CD14-positive monocyte (primary cell): ENCODE measurements at regions not wholly inside any gene's neighbourhood (a gene's known extent, or its start where the extent isn't known, plus 50 kb on each side); places are given as distances from the start of the nearest gene placed in this dataset.

ENCODE experiments used
- DNase-seq, 3 donors: peaks; one replicate each; pipeline ENCODE4 v3.0.0-alpha.2; 2011 to 2022
- H2AFZ ChIP-seq: 2 replicates; pipeline ENCODE4 v1.6.0; 2012; ENCODE audit warnings: mild to moderate bottlenecking, low read depth, low read length, inconsistent platforms; ENCODE audit not compliant: insufficient read depth, poor library complexity, severe bottlenecking
- H3K27ac ChIP-seq, 2 donors: 1 replicate in 1 of 2; 2 replicates in 1 of 2; pipeline ENCODE4 v1.5.1; 2012 to 2013; ENCODE audit warnings: low read length in 2 of 2, control low read depth in 1 of 2, inconsistent platforms in 1 of 2, low read depth in 1 of 2, mild to moderate bottlenecking in 1 of 2
- H3K27me3 ChIP-seq, 2 donors: one replicate each; pipeline versions ENCODE4 v1.6.0 to v1.6.1; 2011 to 2013; ENCODE audit warnings: low read length in 2 of 2; ENCODE audit not compliant: control insufficient read depth in 2 of 2, insufficient read depth in 2 of 2
- H3K36me3 ChIP-seq, 2 donors: replicated peaks in 1 of 2; 1 replicate in 1 of 2; 2 replicates in 1 of 2; pipeline versions ENCODE4 v1.5.1 to v1.6.1; 2012 to 2013; ENCODE audit warnings: low read length in 2 of 2, control low read depth in 1 of 2, inconsistent platforms in 1 of 2, mild to moderate bottlenecking in 1 of 2; ENCODE audit not compliant: insufficient read depth in 2 of 2, control insufficient read depth in 1 of 2
- H3K4me1 ChIP-seq, 2 donors: 1 replicate in 1 of 2; 2 replicates in 1 of 2; pipeline versions ENCODE4 v1.5.1 to v1.6.1; 2012 to 2013; ENCODE audit warnings: low read length in 2 of 2, control low read depth in 1 of 2, inconsistent platforms in 1 of 2, mild to moderate bottlenecking in 1 of 2, moderate library complexity in 1 of 2; ENCODE audit not compliant: insufficient read depth in 2 of 2, control insufficient read depth in 1 of 2
- H3K4me2 ChIP-seq: replicated peaks from 2 replicates; pipeline ENCODE3; 2012; ENCODE audit warnings: low read length, moderate library complexity, mild to moderate bottlenecking; ENCODE audit not compliant: poor library complexity, severe bottlenecking; ENCODE audit errors: extremely low read depth
- H3K4me3 ChIP-seq, 3 experiments: fragments of 200-600 bp in 1 of 3; sonication (generic) in 1 of 3; replicated peaks in 1 of 3; 1 replicate in 2 of 3; 2 replicates in 1 of 3; pipeline ENCODE4 v1.5.1; 2011 to 2013; ENCODE audit warnings: low read length in 3 of 3, mild to moderate bottlenecking in 3 of 3, control low read depth in 2 of 3, low read depth in 2 of 3, inconsistent platforms in 1 of 3, moderate library complexity in 1 of 3
- H3K79me2 ChIP-seq: 2 replicates; pipeline ENCODE4 v1.6.0; 2012; ENCODE audit warnings: mild to moderate bottlenecking, control low read depth, inconsistent platforms, low read length, moderate library complexity; ENCODE audit not compliant: insufficient read depth
- H3K9ac ChIP-seq: 2 replicates; pipeline ENCODE4 v1.6.0; 2017; ENCODE audit warnings: low read length, mild to moderate bottlenecking; ENCODE audit not compliant: insufficient read depth, poor library complexity, severe bottlenecking
- H3K9me3 ChIP-seq, 2 donors: replicated peaks in 1 of 2; 1 replicate in 1 of 2; 2 replicates in 1 of 2; pipeline versions ENCODE4 v1.5.1 to v1.6.1; 2012 to 2013; ENCODE audit warnings: low read length in 2 of 2, control low read depth in 1 of 2; ENCODE audit not compliant: control insufficient read depth in 1 of 2, insufficient read depth in 1 of 2
- H4K20me1 ChIP-seq: 2 replicates; pipeline ENCODE4 v1.6.0; 2012; ENCODE audit warnings: mild to moderate bottlenecking, low read length, control low read depth, moderate library complexity; ENCODE audit not compliant: insufficient read depth
- H3K27ac Mint-ChIP-seq, 7 donors: one replicate each; pipeline ENCODE4 v1.8.0; 2020; ENCODE audit warnings: mild to moderate bottlenecking in 7 of 7, mixed read lengths in 7 of 7, moderate library complexity in 6 of 7, inconsistent platforms in 2 of 7
- H3K27me3 Mint-ChIP-seq, 3 donors: one replicate each; pipeline ENCODE4 v1.8.0; 2021 to 2022; ENCODE audit warnings: low read depth in 3 of 3, mild to moderate bottlenecking in 3 of 3, mixed read lengths in 3 of 3, moderate library complexity in 3 of 3, inconsistent platforms in 1 of 3
- H3K36me3 Mint-ChIP-seq, 2 donors: one replicate each; pipeline ENCODE4 v1.8.0; 2020; ENCODE audit warnings: mixed read lengths in 2 of 2, inconsistent platforms in 1 of 2, mild to moderate bottlenecking in 1 of 2
- H3K4me1 Mint-ChIP-seq: one replicate; pipeline ENCODE4 v1.8.0; 2020; ENCODE audit warnings: mild to moderate bottlenecking, mixed read lengths
- H3K4me3 Mint-ChIP-seq, 2 donors: one replicate each; pipeline ENCODE4 v1.8.0; 2020; ENCODE audit warnings: mild to moderate bottlenecking in 2 of 2, mixed read lengths in 2 of 2, moderate library complexity in 1 of 2
- H3K9me3 Mint-ChIP-seq, 7 donors: one replicate each; pipeline ENCODE4 v1.8.0; 2020 to 2022; ENCODE audit warnings: mixed read lengths in 7 of 7, mild to moderate bottlenecking in 6 of 7, moderate library complexity in 6 of 7, inconsistent platforms in 2 of 7
- CTCF ChIP-seq: fragments of 200-600 bp; IDR thresholded peaks from one replicate; pipeline ENCODE4 v1.8.0; 2022; ENCODE audit warnings: antibody characterized with exemption, mild to moderate bottlenecking
- WGBS: methylation state at CpG from one replicate; pipeline ENCODE4 v1.1.5; 2013; ENCODE audit warnings: missing lambda C conversion rate; ENCODE audit not compliant: insufficient coverage; 5-methylcytosine and 5-hydroxymethylcytosine counted together
- intact Hi-C, 2 donors: fragments of 100-400 bp; cut with micrococcal nuclease; formaldehyde crosslinking; loops; one replicate each; pipeline versions ENCODE4 v1.15.0 to v1.15.1; 2023

DNA sequence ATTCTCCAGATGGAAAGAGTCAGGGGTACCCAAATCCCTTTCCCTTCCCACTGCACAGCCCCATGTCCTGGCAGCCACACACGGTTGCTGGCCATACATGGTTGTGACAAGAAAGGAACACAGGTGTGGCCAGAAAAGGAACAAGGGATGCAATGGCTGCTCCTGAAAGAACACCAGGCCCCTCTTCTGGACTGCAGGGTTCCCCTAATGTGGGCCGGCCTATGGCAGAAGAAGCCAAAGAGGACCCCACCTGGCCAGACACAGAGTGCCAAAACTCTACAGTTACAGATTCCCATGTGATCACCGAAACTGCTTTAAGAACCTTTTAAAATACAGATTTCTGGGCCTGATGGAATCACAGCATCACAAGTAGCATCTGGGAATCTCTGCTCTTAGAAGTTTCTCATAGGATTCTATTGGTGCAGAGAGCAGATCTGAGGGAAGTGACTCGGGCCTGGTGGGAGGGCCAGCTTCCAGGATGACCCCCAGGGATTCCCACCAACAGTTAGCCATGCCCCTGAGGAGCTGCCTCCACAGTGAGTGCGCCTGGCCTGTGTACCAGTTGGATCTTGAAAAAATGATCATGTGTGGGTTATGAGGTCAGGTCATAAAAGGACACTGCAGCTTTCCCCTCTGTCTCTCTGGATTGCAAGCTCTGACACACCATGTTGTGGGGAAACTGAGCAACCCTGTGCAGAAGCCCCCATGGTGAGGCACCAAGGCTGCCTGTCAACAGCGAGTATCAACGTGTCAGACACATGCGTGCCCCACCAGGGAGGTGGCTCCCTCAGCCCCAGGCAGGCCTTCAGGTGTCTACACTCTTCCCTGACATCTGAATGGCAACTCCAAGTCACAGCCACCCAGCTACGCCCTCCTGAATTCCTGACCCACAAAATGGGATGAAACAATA lies 89.6 kb upstream of the LANCL2 start:
- Mint-ChIP-seq H3K4me1 (no peaks in the 10 kb centered on the region), H3K36me3 (no peaks in the 10 kb centered on the region), H3K9me3 (no peaks in the 10 kb centered on the region), H3K27ac (no peak overlapping the region), H3K4me3 (no peak overlapping the region), H3K27me3 (peaks cover 0 to 8% (median 5%) of the 10 kb centered on the region in 3 donors)
- H3K79me2 ChIP-seq, result no peaks in the 10 kb centered on the region
- no peak for DNase-seq
- no peaks in the 10 kb centered on the region for H4K20me1 ChIP-seq
- no peaks in the 10 kb centered on the region for H3K27me3 ChIP-seq
- no peak overlapping the region for H2AFZ ChIP-seq
- no peak overlapping the region for H3K4me3 ChIP-seq
- no peak overlapping the region for H3K27ac ChIP-seq
- H3K4me1 ChIP-seq, result no peaks in the 10 kb centered on the region
- H3K4me2 ChIP-seq, result no peak overlapping the region
- TF ChIP-seq CTCF, result no peak
- intact Hi-C loops, result no loop called here
- no peak overlapping the region for H3K9ac ChIP-seq
- 87% methylated on average over 5 of the region's 9 CpGs for WGBS
- no peaks in the 10 kb centered on the region for H3K9me3 ChIP-seq
- no peaks in the 10 kb centered on the region for H3K36me3 ChIP-seq

DNA sequence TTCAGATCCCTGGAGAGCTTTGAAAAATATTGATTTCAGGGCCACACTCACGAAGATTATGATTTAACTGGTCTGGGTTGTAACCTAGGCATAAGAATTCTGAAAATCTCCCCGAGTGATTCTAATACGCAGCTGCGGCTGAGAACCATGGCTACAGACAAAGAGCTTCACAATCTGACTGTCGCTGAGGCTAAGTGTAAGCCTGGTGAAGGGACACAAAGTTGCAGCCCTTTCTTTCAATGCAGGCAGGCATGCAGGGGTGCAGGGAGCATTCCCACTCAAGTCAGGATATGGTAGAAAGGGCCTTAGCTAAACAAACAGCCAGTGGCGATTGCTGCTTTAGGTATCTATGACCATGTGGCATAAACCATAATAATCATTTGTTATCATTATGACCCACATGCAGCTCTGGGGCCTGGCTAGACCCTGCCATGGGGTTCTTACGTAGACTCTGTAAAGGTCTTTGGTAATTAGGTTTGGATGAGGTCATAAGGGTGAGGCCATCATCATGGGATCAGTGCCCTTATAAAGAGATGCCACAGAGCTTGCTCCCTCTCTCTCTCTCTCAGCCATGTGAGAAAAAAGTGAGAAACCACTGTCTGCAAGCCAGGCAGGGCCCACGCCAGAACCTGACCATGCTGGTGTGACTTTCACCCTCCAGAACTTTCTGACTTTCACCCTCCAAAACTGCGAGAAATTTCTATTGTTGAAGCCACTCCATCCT lies 88.4 kb upstream of the LANCL2 start:
- no peak for DNase-seq
- H3K27me3 Mint-ChIP-seq, result peaks cover 0 to 5% (median 5%) of the 10 kb centered on the region in 3 donors
- Histone ChIP-seq H3K9me3 (no peaks in the 10 kb centered on the region), H4K20me1 (no peaks in the 10 kb centered on the region), H3K36me3 (no peaks in the 10 kb centered on the region), H3K4me3 (no peak overlapping the region), H2AFZ (no peak overlapping the region), H3K27me3 (no peaks in the 10 kb centered on the region), H3K79me2 (no peaks in the 10 kb centered on the region), H3K27ac (no peak overlapping the region), H3K4me1 (no peaks in the 10 kb centered on the region), H3K4me2 (no peak overlapping the region), H3K9ac (no peak overlapping the region)
- H3K4me1 Mint-ChIP-seq, result no peaks in the 10 kb centered on the region
- no peaks in the 10 kb centered on the region for H3K9me3 Mint-ChIP-seq
- TF ChIP-seq CTCF, result no peak
- no peak overlapping the region for H3K4me3 Mint-ChIP-seq
- 92% methylated on average over 5 of the region's 9 CpGs for WGBS
- no peak overlapping the region for H3K27ac Mint-ChIP-seq
- intact Hi-C loops, result no loop called here
- no peaks in the 10 kb centered on the region for H3K36me3 Mint-ChIP-seq
